ENCODE measurements at regions not wholly inside any gene's neighbourhood (a gene's known extent, or its start where the extent isn't known, plus 50 kb on each side); places are given as distances from the start of the nearest gene placed in this dataset.

DNA sequence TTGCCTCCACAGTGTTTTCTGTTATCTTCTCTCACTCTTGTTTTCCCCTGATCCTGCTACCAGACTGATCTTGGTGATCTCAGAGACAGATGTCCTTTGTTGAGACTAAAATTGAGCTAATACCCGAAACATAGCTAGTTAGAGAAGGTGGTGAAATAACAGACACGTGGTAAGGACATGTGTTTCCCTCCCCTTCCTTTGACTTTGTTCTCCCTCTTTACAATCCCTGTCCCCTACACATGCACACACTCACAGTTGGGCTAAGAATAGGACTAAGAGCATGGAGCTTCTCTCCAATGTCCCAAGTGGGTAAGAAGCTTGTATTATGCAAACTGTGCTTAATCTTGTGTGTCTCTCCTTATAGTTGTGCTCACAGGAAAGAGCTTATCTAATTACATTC lies 1603.0 kb upstream of the C9orf72 start:
- TF ChIP-seq, protein P1, sequence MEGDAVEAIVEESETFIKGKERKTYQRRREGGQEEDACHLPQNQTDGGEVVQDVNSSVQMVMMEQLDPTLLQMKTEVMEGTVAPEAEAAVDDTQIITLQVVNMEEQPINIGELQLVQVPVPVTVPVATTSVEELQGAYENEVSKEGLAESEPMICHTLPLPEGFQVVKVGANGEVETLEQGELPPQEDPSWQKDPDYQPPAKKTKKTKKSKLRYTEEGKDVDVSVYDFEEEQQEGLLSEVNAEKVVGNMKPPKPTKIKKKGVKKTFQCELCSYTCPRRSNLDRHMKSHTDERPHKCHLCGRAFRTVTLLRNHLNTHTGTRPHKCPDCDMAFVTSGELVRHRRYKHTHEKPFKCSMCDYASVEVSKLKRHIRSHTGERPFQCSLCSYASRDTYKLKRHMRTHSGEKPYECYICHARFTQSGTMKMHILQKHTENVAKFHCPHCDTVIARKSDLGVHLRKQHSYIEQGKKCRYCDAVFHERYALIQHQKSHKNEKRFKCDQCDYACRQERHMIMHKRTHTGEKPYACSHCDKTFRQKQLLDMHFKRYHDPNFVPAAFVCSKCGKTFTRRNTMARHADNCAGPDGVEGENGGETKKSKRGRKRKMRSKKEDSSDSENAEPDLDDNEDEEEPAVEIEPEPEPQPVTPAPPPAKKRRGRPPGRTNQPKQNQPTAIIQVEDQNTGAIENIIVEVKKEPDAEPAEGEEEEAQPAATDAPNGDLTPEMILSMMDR (conservative IDR thresholded peaks at IDR 0.05; ENCODE audit: low read depth, low read length): no peak
- TF ChIP-seq CEBPB (IDR thresholded peaks at IDR 0.05; ENCODE audit: low read depth, low read length): no peak
- TF ChIP-seq, protein P2, sequence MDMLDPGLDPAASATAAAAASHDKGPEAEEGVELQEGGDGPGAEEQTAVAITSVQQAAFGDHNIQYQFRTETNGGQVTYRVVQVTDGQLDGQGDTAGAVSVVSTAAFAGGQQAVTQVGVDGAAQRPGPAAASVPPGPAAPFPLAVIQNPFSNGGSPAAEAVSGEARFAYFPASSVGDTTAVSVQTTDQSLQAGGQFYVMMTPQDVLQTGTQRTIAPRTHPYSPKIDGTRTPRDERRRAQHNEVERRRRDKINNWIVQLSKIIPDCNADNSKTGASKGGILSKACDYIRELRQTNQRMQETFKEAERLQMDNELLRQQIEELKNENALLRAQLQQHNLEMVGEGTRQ (IDR thresholded peaks at IDR 0.05; ENCODE audit: low read depth, low read length): no peak
